Ovary (tissue), 7 donors: ENCODE measurements at regions not wholly inside any gene's neighbourhood (a gene's known extent, or its start where the extent isn't known, plus 50 kb on each side); places are given as distances from the start of the nearest gene placed in this dataset.

ENCODE experiments used
- DNase-seq, 5 donors: peaks; one replicate each; pipeline ENCODE4 v3.0.0-alpha.2; 2019 to 2020
- H3K27ac ChIP-seq, 2 donors: fragments of 200-600 bp; one replicate each; pipeline versions ENCODE4 v1.5.1 to v1.8.0; 2019 to 2022
- H3K27me3 ChIP-seq: fragments of 200-600 bp; one replicate; pipeline ENCODE4 v1.8.0; 2022
- H3K36me3 ChIP-seq: fragments of 200-600 bp; sonication (generic); one replicate; pipeline ENCODE4 v1.5.1; 2019
- H3K4me1 ChIP-seq: one replicate; pipeline ENCODE4 v1.8.1; 2013; ENCODE audit warnings: mild to moderate bottlenecking, moderate library complexity; ENCODE audit not compliant: insufficient read depth
- H3K4me3 ChIP-seq: fragments of 200-600 bp; sonication (generic); one replicate; pipeline ENCODE4 v1.5.1; 2017
- H3K9me3 ChIP-seq, 2 donors: fragments of 200-600 bp in 1 of 2; sonication (generic) in 1 of 2; one replicate each; pipeline versions ENCODE4 v1.5.1 to v1.8.1; 2013 to 2019; ENCODE audit warnings: mild to moderate bottlenecking in 1 of 2, moderate library complexity in 1 of 2
- EP300 ChIP-seq: sonication (generic); formaldehyde crosslinking; IDR thresholded peaks from one replicate; pipeline ENCODE4 v1.6.1; 2017; ENCODE audit warnings: antibody characterized with exemption
- POLR2A ChIP-seq: fragments of 450-650 bp; IDR thresholded peaks from one replicate; pipeline ENCODE4 v1.6.1; 2017; ENCODE audit warnings: antibody characterized with exemption, mild to moderate bottlenecking, moderate library complexity
- WGBS, 3 donors: extraction: QIAGEN DNeasy Blood & Tissue Kit in 1 of 3; methylation state at CpG; one replicate each; pipeline versions ENCODE4 v1.1.5 to v1.1.7; 2013 to 2017; 5-methylcytosine and 5-hydroxymethylcytosine counted together
- intact Hi-C, 4 donors: fragments of 100-400 bp; cut with DNase I; formaldehyde crosslinking; loops; one replicate each; pipeline versions ENCODE4 v1.11.0 to v1.15.1; 2022 to 2023
- TF ChIP-seq, protein P1 (sequence below), 3 donors: fragments of 450-650 bp in 2 of 3; fragments of 200-600 bp in 1 of 3; IDR thresholded peaks; one replicate each; pipeline versions ENCODE4 v1.5.1 to v1.8.0; 2016 to 2022; ENCODE audit warnings: antibody characterized with exemption in 3 of 3, mild to moderate bottlenecking in 1 of 3
- donor health status: DM: no; HTN: no; CAD: no; lungs with moderate emphysema.
- donor health status: DM: no; HTN: no; CAD: no.
- donor health status: Bipolar disorder and iron deficiency.
- donor health status: DM: no; HTN: no; CAD: no.
- donor health status: DM: yes; HTN: yes; CAD: no.

GRCh38 chr1:60388092-60388987 lies 314.8 kb upstream of the C1orf87 start:
- 44 to 56% (median 54%) methylated on average over 7 of the region's 7 CpGs for WGBS, 3 donors
- H3K4me3 ChIP-seq = no peak overlapping the region
- H3K36me3 ChIP-seq = no peaks in the 10 kb centered on the region
- intact Hi-C loops = no loop called here
- no peaks in the 10 kb centered on the region for H3K9me3 ChIP-seq
- H3K4me1 ChIP-seq = no peaks in the 10 kb centered on the region
- no peak for DNase-seq
- no peak overlapping the region for H3K27ac ChIP-seq
- H3K27me3 ChIP-seq = no peaks in the 10 kb centered on the region
- TF ChIP-seq POLR2A (no peak), EP300 (no peak)
- TF ChIP-seq, protein P1, sequence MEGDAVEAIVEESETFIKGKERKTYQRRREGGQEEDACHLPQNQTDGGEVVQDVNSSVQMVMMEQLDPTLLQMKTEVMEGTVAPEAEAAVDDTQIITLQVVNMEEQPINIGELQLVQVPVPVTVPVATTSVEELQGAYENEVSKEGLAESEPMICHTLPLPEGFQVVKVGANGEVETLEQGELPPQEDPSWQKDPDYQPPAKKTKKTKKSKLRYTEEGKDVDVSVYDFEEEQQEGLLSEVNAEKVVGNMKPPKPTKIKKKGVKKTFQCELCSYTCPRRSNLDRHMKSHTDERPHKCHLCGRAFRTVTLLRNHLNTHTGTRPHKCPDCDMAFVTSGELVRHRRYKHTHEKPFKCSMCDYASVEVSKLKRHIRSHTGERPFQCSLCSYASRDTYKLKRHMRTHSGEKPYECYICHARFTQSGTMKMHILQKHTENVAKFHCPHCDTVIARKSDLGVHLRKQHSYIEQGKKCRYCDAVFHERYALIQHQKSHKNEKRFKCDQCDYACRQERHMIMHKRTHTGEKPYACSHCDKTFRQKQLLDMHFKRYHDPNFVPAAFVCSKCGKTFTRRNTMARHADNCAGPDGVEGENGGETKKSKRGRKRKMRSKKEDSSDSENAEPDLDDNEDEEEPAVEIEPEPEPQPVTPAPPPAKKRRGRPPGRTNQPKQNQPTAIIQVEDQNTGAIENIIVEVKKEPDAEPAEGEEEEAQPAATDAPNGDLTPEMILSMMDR (IDR thresholded peaks at IDR 0.05) = no peak

DNA sequence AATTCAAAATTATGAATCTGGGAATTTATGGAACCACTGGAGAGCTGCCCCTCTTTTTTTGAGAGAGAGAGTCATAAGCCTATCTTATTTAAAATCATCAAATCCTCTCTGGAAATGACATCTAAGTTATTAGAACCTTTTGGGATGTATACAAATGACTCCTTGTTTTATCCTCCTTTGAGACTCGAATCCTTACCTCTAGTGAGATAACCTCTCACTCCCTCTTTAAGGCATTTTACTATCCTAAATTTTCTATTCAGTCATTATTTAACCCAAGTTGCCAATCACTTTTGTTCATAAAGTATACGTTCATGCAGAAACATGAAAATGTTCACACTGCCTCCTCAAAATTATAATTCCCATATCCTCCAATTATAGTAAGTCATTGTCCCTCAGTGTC lies 313.6 kb upstream of the C1orf87 start:
- no peaks in the 10 kb centered on the region for H3K36me3 ChIP-seq
- no peaks in the 10 kb centered on the region for H3K4me1 ChIP-seq
- H3K27ac ChIP-seq = no peak overlapping the region
- no peaks in the 10 kb centered on the region for H3K9me3 ChIP-seq
- H3K4me3 ChIP-seq = no peak overlapping the region
- DNase-seq = no peak
- 77 to 86% (median 82%) methylated on average over 2 of the region's 2 CpGs for WGBS, 3 donors
- H3K27me3 ChIP-seq = no peaks in the 10 kb centered on the region
- TF ChIP-seq, protein P1 (IDR thresholded peaks at IDR 0.05) = no peak
- TF ChIP-seq POLR2A (no peak), EP300 (no peak)
- intact Hi-C loops = no loop called here

DNA sequence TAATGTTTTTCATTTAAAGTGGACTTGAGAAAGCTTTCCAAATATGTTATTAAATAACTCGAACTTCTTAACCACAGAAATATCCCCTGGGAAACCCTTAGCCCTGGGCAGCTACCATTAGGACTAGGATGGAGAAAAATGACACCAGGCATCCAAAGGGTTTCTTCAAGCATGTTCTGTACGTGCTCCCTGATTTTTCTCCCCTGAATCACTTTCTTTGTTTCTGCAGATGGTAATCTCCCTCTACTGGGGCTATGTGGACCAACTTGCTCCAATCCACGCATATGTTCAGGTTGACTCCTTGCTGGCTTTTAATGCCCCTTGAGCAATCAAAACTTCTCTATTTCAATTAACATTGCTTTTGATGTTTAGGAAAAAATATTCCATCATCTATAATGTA lies 312.7 kb upstream of the C1orf87 start:
- H3K9me3 ChIP-seq = no peaks in the 10 kb centered on the region
- no peak overlapping the region for H3K4me3 ChIP-seq
- H3K4me1 ChIP-seq = no peaks in the 10 kb centered on the region
- intact Hi-C loops = no loop called here
- WGBS, 3 donors = 29 to 44% (median 37%) methylated on average over 3 of the region's 3 CpGs
- H3K36me3 ChIP-seq = no peaks in the 10 kb centered on the region
- H3K27ac ChIP-seq = no peak overlapping the region
- H3K27me3 ChIP-seq = no peaks in the 10 kb centered on the region
- TF ChIP-seq EP300 (no peak), POLR2A (no peak)
- TF ChIP-seq, protein P1 (IDR thresholded peaks at IDR 0.05) = no peak
- DNase-seq = no peak

DNA sequence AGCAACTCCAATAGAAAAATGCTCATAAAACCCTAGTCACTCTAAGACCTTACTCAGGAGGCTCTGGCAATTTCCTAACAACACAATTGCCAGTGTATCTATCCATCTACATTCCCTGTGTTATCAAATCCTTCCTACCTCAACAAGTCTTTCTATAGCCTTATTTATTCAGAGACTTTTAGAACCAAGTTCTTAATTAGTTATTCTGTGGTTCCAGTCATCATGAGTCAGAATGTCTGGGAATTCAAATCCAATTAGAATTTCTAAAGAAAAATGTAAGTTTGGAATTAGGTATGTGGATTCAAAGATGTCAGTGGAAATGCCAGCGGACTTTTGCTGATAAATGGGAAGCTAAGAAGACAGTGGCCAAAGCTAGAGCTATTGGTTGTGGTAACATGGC lies 302.6 kb upstream of the C1orf87 start:
- H3K9me3 ChIP-seq = no peaks in the 10 kb centered on the region
- H3K4me1 ChIP-seq = no peaks in the 10 kb centered on the region
- DNase-seq = no peak
- intact Hi-C loops = no loop called here
- no peak overlapping the region for H3K4me3 ChIP-seq
- WGBS, 3 donors = 92 to 98% (median 95%) methylated on average over 1 of the region's 1 CpG
- H3K27ac ChIP-seq = no peak overlapping the region
- H3K36me3 ChIP-seq = no peaks in the 10 kb centered on the region
- H3K27me3 ChIP-seq = no peaks in the 10 kb centered on the region
- TF ChIP-seq, protein P1 (IDR thresholded peaks at IDR 0.05) = no peak
- TF ChIP-seq EP300 (no peak), POLR2A (no peak)
